GDM1 (cell line): ENCODE measurements at regions not wholly inside any gene's neighbourhood (a gene's known extent, or its start where the extent isn't known, plus 50 kb on each side); places are given as distances from the start of the nearest gene placed in this dataset.

Experiments used
- DNase-seq: peaks from one replicate; lab custom pipeline; 2025; lab: John Stamatoyannopoulos, UW

GRCh38 chr10:70939441-70940003 lies 51.2 kb upstream of the PCBD1 start:
- DNase-seq = no peak

- no peak for DNase-seq
Observed at GRCh38 chr10:70940834-70941568, 52.6 kb upstream of the PCBD1 start.

- no peak for DNase-seq
Observed at GRCh38 chr10:70942125-70942524, 53.8 kb upstream of the PCBD1 start.

- no peak for DNase-seq
Observed at GRCh38 chr10:70942725-70943124, 54.4 kb upstream of the PCBD1 start.

- no peak for DNase-seq
Observed at GRCh38 chr10:70943249-70943648, 54.9 kb upstream of the PCBD1 start.

GRCh38 chr10:70943841-70944466 lies 55.6 kb upstream of the PCBD1 start:
- no peak for DNase-seq

GRCh38 chr10:70950037-70950436 lies 61.7 kb upstream of the PCBD1 start:
- DNase-seq = no peak

- no peak for DNase-seq
Observed at GRCh38 chr10:70950801-70951200, 62.4 kb upstream of the PCBD1 start.

- DNase-seq = no peak
Observed at GRCh38 chr10:70952401-70952800, 64.0 kb upstream of the PCBD1 start.

GRCh38 chr10:70952921-70953320 lies 64.6 kb upstream of the PCBD1 start:
- no peak for DNase-seq

GRCh38 chr10:70954381-70955176 lies 66.2 kb upstream of the PCBD1 start:
- DNase-seq = no peak

- DNase-seq = no peak
Observed at GRCh38 chr10:70956029-70956759, 67.8 kb upstream of the PCBD1 start.

- DNase-seq = no peak
Observed at GRCh38 chr10:70958396-70958795, 70.0 kb upstream of the PCBD1 start.

GRCh38 chr10:70960316-70960715 lies 72.0 kb upstream of the PCBD1 start:
- DNase-seq = no peak

- DNase-seq = no peak
Observed at GRCh38 chr10:70960783-70961570, 72.6 kb upstream of the PCBD1 start.

GRCh38 chr10:70962686-70963085 lies 74.3 kb upstream of the PCBD1 start:
- DNase-seq = no peak

- no peak for DNase-seq
Observed at GRCh38 chr10:70963271-70963670, 74.9 kb upstream of the PCBD1 start.

- DNase-seq = no peak
Observed at GRCh38 chr10:70964245-70964644, 75.9 kb upstream of the PCBD1 start.

GRCh38 chr10:70964881-70965280 lies 76.5 kb upstream of the PCBD1 start:
- DNase-seq = no peak

GRCh38 chr10:70965566-70965965 lies 77.2 kb upstream of the PCBD1 start:
- no peak for DNase-seq
